GM19452 (cell line): ENCODE measurements at regions not wholly inside any gene's neighbourhood (a gene's known extent, or its start where the extent isn't known, plus 50 kb on each side); places are given as distances from the start of the nearest gene placed in this dataset.

ENCODE experiments used
- ATAC-seq: cut with Tn5 transposase; IDR thresholded peaks from one replicate; pipeline ENCODE4 v1.9.1; 2021; ENCODE audit not compliant: unreplicated experiment

GRCh38 chr10:77710759-77711682 is 73.4 kb upstream of the KCNMA1 start:
- peak; percentile 83 for ATAC-seq

GRCh38 chr10:77710081-77710551 is 72.5 kb upstream of the KCNMA1 start:
- no peak for ATAC-seq

- ATAC-seq: no peak
These were observed 70.0 kb upstream of the KCNMA1 start for GRCh38 chr10:77707570-77707969.

- no peak for ATAC-seq
These were observed 64.6 kb upstream of the KCNMA1 start for GRCh38 chr10:77702166-77702565.

GRCh38 chr10:77700086-77700485 is 62.5 kb upstream of the KCNMA1 start:
- ATAC-seq: no peak

GRCh38 chr10:77699080-77699645 is 61.6 kb upstream of the KCNMA1 start:
- no peak for ATAC-seq

- no peak for ATAC-seq
These were observed 60.8 kb upstream of the KCNMA1 start for GRCh38 chr10:77698267-77698931.

- ATAC-seq: no peak
These were observed 59.0 kb upstream of the KCNMA1 start for GRCh38 chr10:77696584-77696983.

GRCh38 chr10:77695186-77695585 is 57.6 kb upstream of the KCNMA1 start:
- no peak for ATAC-seq

GRCh38 chr10:77692782-77693181 is 55.2 kb upstream of the KCNMA1 start:
- ATAC-seq: no peak

GRCh38 chr10:77689339-77689738 is 51.7 kb upstream of the KCNMA1 start:
- ATAC-seq: no peak

GRCh38 chr10:77687621-77688020 is 50.0 kb upstream of the KCNMA1 start:
- ATAC-seq: no peak
